ENCODE measurements at regions not wholly inside any gene's neighbourhood (a gene's known extent, or its start where the extent isn't known, plus 50 kb on each side); places are given as distances from the start of the nearest gene placed in this dataset.

GRCh38 chr13:22866221-22866620 is 314.6 kb upstream of the SGCG start (continued):
- TF ChIP-seq ZBTB1 (tag by site-specific recombination; IDR thresholded peaks at IDR 0.05) (no peak), ZNF701 (tag by site-specific recombination; IDR thresholded peaks at IDR 0.05) (no peak), SALL2 (tag by site-specific recombination; IDR thresholded peaks at IDR 0.05; ENCODE audit: borderline replicate concordance) (no peak), ZBTB48 (tag by site-specific recombination; IDR thresholded peaks at IDR 0.05) (no peak), SP7 (tag by site-specific recombination; IDR thresholded peaks at IDR 0.05) (no peak), ZNF530 (tag by site-specific recombination; IDR thresholded peaks at IDR 0.05; ENCODE audit: low read depth) (no peak), PRDM2 (tag by site-specific recombination; IDR thresholded peaks at IDR 0.05; ENCODE audit: borderline replicate concordance) (no peak)

- Histone ChIP-seq H3K4me1 (ENCODE audit: control insufficient read depth, insufficient read depth, low read length) (no peaks in the 10 kb centered on the region), H3K4me3 (ENCODE audit: low read depth, low read length) (no peak overlapping the region), H3K36me3 (ENCODE audit: control insufficient read depth in 2 of 2, insufficient read depth in 1 of 2, low read length in 2 of 2) (no peaks in the 10 kb centered on the region), H3K27ac (ENCODE audit: extremely low read depth, low read depth, low read length) (no peak overlapping the region), H3K9me3 (ENCODE audit: control insufficient read depth, insufficient read depth, low read depth, low read length) (no peaks in the 10 kb centered on the region)
- ChIA-PET CTCF (interaction anchor here (0.7 kb wide), 1 partner anchor 149 kb away, joined by 3 read pairs; no protein-coding TSS in a partner anchor), POLR2A (no interaction called here)
- TF ChIP-seq ZNF621 (tag by site-specific recombination; IDR thresholded peaks at IDR 0.05) (no peak), TRIM28 (IDR thresholded peaks at IDR 0.05; ENCODE audit: borderline replicate concordance, low read length) (no peak), ZIC2 (tag by site-specific recombination; IDR thresholded peaks at IDR 0.05) (no peak), ZNF585B (tag by site-specific recombination; IDR thresholded peaks at IDR 0.05) (peak; percentile 55)
Measured at GRCh38 chr13:22871231-22871630, 309.5 kb upstream of the SGCG start.

GRCh38 chr13:22874839-22875238 is 305.9 kb upstream of the SGCG start:
- Histone ChIP-seq H3K27ac (ENCODE audit: extremely low read depth, low read depth, low read length) (no peak overlapping the region), H3K9me3 (ENCODE audit: control insufficient read depth, insufficient read depth, low read depth, low read length) (no peaks in the 10 kb centered on the region), H3K4me3 (ENCODE audit: low read depth, low read length) (no peak overlapping the region), H3K4me1 (ENCODE audit: control insufficient read depth, insufficient read depth, low read length) (no peaks in the 10 kb centered on the region), H3K36me3 (ENCODE audit: control insufficient read depth in 2 of 2, insufficient read depth in 1 of 2, low read length in 2 of 2) (no peaks in the 10 kb centered on the region)
- TF ChIP-seq ZNF529 (tag by site-specific recombination; IDR thresholded peaks at IDR 0.05; ENCODE audit: insufficient replicate concordance) (no peak), REPIN1 (tag by site-specific recombination; IDR thresholded peaks at IDR 0.05; ENCODE audit: low read depth) (no peak), ZNF18 (tag by site-specific recombination; IDR thresholded peaks at IDR 0.05) (no peak), ZNF114 (tag by site-specific recombination; IDR thresholded peaks at IDR 0.05) (no peak), ZNF19 (tag by site-specific recombination; IDR thresholded peaks at IDR 0.05; ENCODE audit: low read depth) (no peak), ZNF138 (tag by site-specific recombination; IDR thresholded peaks at IDR 0.05; ENCODE audit: borderline replicate concordance) (no peak), FEZF1 (tag by site-specific recombination; IDR thresholded peaks at IDR 0.05) (no peak), ZNF544 (tag by site-specific recombination; IDR thresholded peaks at IDR 0.05) (no peak), ZNF214 (tag by site-specific recombination; IDR thresholded peaks at IDR 0.05; ENCODE audit: borderline replicate concordance) (no peak), ZNF707 (tag by site-specific recombination; IDR thresholded peaks at IDR 0.05) (no peak), ZNF626 (tag by site-specific recombination; IDR thresholded peaks at IDR 0.05) (no peak), ZNF704 (tag by site-specific recombination; IDR thresholded peaks at IDR 0.05) (no peak), HOXC10 (CRISPR knock-in tag; IDR thresholded peaks at IDR 0.05) (no peak), ZNF677 (tag by site-specific recombination; IDR thresholded peaks at IDR 0.05) (no peak)
- POLR2A ChIA-PET: no interaction called here
- CTCF ChIA-PET: no interaction called here
